OCI-LY7 (cell line): ENCODE measurements at regions not wholly inside any gene's neighbourhood (a gene's known extent, or its start where the extent isn't known, plus 50 kb on each side); places are given as distances from the start of the nearest gene placed in this dataset.

Experiments
- CTCF ChIP-seq: fragments of 200-600 bp; sonication (generic); conservative IDR thresholded peaks from 2 replicates; pipeline ENCODE4 v1.5.1; 2014; ENCODE audit warnings: mild to moderate bottlenecking, antibody characterized with exemption, low read length, moderate library complexity, mixed read lengths
- EZH2phosphoT487 ChIP-seq: fragments of 200-600 bp; sonication (generic); IDR thresholded peaks from 2 replicates; pipeline ENCODE4 v1.6.1; 2018; ENCODE audit warnings: low read depth, borderline replicate concordance, mild to moderate bottlenecking, mixed run types, antibody characterized with exemption, low read length, moderate library complexity, mixed read lengths

- TF ChIP-seq CTCF (no peak), EZH2phosphoT487 (no peak)
These were observed 1356.2 kb upstream of the C9orf72 start for GRCh38 chr9:28929433-28929832.
